ENCODE measurements at regions not wholly inside any gene's neighbourhood (a gene's known extent, or its start where the extent isn't known, plus 50 kb on each side); places are given as distances from the start of the nearest gene placed in this dataset.
"Not testable (repeated sequence)": the region's sequence is repeated elsewhere in the genome, so short reads cannot be mapped to it uniquely, and the experiment has no call there.

GRCh38 chr7:136264304-136264703, 287.1 kb upstream of the MTPN start:
- DNase-seq (ENCODE audit: extremely low read depth, low read depth), result not testable (repeated sequence)

GRCh38 chr7:136263112-136263860, 286.1 kb upstream of the MTPN start:
- not testable (repeated sequence) for DNase-seq (ENCODE audit: extremely low read depth, low read depth)

GRCh38 chr7:136260591-136260990, 283.4 kb upstream of the MTPN start:
- DNase-seq (ENCODE audit: extremely low read depth, low read depth), result not testable (repeated sequence)

- no peak for DNase-seq (ENCODE audit: extremely low read depth, low read depth)
Measured at GRCh38 chr7:136259074-136259473, 281.9 kb upstream of the MTPN start.

- no peak for DNase-seq (ENCODE audit: extremely low read depth, low read depth)
Measured at GRCh38 chr7:136256491-136256890, 279.3 kb upstream of the MTPN start.

- no peak for DNase-seq (ENCODE audit: extremely low read depth, low read depth)
Measured at GRCh38 chr7:136254148-136254547, 277.0 kb upstream of the MTPN start.

GRCh38 chr7:136251826-136252225, 274.7 kb upstream of the MTPN start:
- DNase-seq (ENCODE audit: extremely low read depth, low read depth), result no peak

- DNase-seq (ENCODE audit: extremely low read depth, low read depth), result no peak
Measured at GRCh38 chr7:136247211-136247610, 270.1 kb upstream of the MTPN start.

- DNase-seq (ENCODE audit: extremely low read depth, low read depth), result no peak
Measured at GRCh38 chr7:136245327-136246004, 268.3 kb upstream of the MTPN start.

- no peak for DNase-seq (ENCODE audit: extremely low read depth, low read depth)
Measured at GRCh38 chr7:136234040-136234439, 256.9 kb upstream of the MTPN start.

- no peak for DNase-seq (ENCODE audit: extremely low read depth, low read depth)
Measured at GRCh38 chr7:136230210-136230609, 253.1 kb upstream of the MTPN start.

- DNase-seq (ENCODE audit: extremely low read depth, low read depth), result no peak
Measured at GRCh38 chr7:136229790-136230189, 252.6 kb upstream of the MTPN start.

GRCh38 chr7:136228171-136228570, 251.0 kb upstream of the MTPN start:
- DNase-seq (ENCODE audit: extremely low read depth, low read depth), result no peak

GRCh38 chr7:136214356-136214755, 237.2 kb upstream of the MTPN start:
- DNase-seq (ENCODE audit: extremely low read depth, low read depth), result no peak

- no peak for DNase-seq (ENCODE audit: extremely low read depth, low read depth)
Measured at GRCh38 chr7:136213012-136213411, 235.9 kb upstream of the MTPN start.

GRCh38 chr7:136210664-136211063, 233.5 kb upstream of the MTPN start:
- DNase-seq (ENCODE audit: extremely low read depth, low read depth), result no peak

GRCh38 chr7:136210079-136210478, 232.9 kb upstream of the MTPN start:
- DNase-seq (ENCODE audit: extremely low read depth, low read depth), result no peak

- DNase-seq (ENCODE audit: extremely low read depth, low read depth), result no peak
Measured at GRCh38 chr7:136205956-136206355, 228.8 kb upstream of the MTPN start.

- DNase-seq (ENCODE audit: extremely low read depth, low read depth), result no peak
Measured at GRCh38 chr7:136198168-136198567, 221.0 kb upstream of the MTPN start.

- DNase-seq (ENCODE audit: extremely low read depth, low read depth), result no peak
Measured at GRCh38 chr7:136194878-136195277, 217.7 kb upstream of the MTPN start.

- DNase-seq (ENCODE audit: extremely low read depth, low read depth), result no peak
Measured at GRCh38 chr7:136193940-136194339, 216.8 kb upstream of the MTPN start.

GRCh38 chr7:136189506-136189998, 212.4 kb upstream of the MTPN start:
- no peak for DNase-seq (ENCODE audit: extremely low read depth, low read depth)

Measured in NCI-H460 (cell line).